IMR-90 (cell line): ENCODE measurements at regions not wholly inside any gene's neighbourhood (a gene's known extent, or its start where the extent isn't known, plus 50 kb on each side); places are given as distances from the start of the nearest gene placed in this dataset.

ENCODE experiments used
- ATAC-seq: fragments of 200-7000 bp; cut with Tn5 transposase; 2 replicates; pipeline ENCODE4 v1.9.1; 2020; ENCODE audit warnings: low read depth, mild to moderate bottlenecking, moderate library complexity
- BruUV-seq: library from RNA; stranded (reverse); fragments of 400-500 nt; replicated peaks from 2 replicates; lab custom pipeline; 2021; lab: Mats Ljungman, UMichigan
- CTCF ChIA-PET: fragments of 300-600 bp; formaldehyde crosslinking; extraction: SDS; loops from one replicate; lab custom pipeline; 2021; ENCODE audit warnings: antibody characterized with exemption; lab: Yijun Ruan, JAX
- POLR2A ChIA-PET: fragments of 300-600 bp; sonication (Branson Sonifier 250); formaldehyde crosslinking; loops from one replicate; lab custom pipeline; 2022; ENCODE audit warnings: antibody characterized with exemption; ENCODE audit not compliant: unreplicated experiment; lab: Charles Lee
- DNase-seq: peaks from one replicate; pipeline ENCODE4 v3.0.0; 2013
- H2AFZ ChIP-seq: replicated peaks from 2 replicates; pipeline ENCODE3; 2013; ENCODE audit warnings: low read length, mild to moderate bottlenecking; ENCODE audit not compliant: poor library complexity
- H2AK5ac ChIP-seq: 2 replicates; pipeline ENCODE4 v1.6.1; 2013; ENCODE audit warnings: low read depth, low read length, inconsistent platforms
- H2AK9ac ChIP-seq: replicated peaks from 2 replicates; pipeline ENCODE3; 2013; ENCODE audit warnings: mild to moderate bottlenecking, low read depth, low read length, moderate library complexity; ENCODE audit not compliant: poor library complexity
- H2BK120ac ChIP-seq: 2 replicates; pipeline ENCODE4 v1.6.1; 2013; ENCODE audit warnings: low read depth, low read length, inconsistent platforms
- H2BK15ac ChIP-seq: 3 replicates; pipeline ENCODE4 v1.6.1; 2013; ENCODE audit warnings: low read depth, low read length, inconsistent platforms
- H2BK20ac ChIP-seq: 2 replicates; pipeline ENCODE4 v1.6.1; 2013; ENCODE audit warnings: low read depth, mild to moderate bottlenecking, inconsistent platforms, low read length, moderate library complexity
- H2BK5ac ChIP-seq: 2 replicates; pipeline ENCODE4 v1.6.1; 2013; ENCODE audit warnings: mild to moderate bottlenecking, low read depth, low read length, inconsistent platforms; ENCODE audit not compliant: poor library complexity, severe bottlenecking
- H3K14ac ChIP-seq: replicated peaks from 2 replicates; pipeline ENCODE4 v1.6.1; 2013; ENCODE audit warnings: low read depth, low read length, inconsistent platforms
- H3K18ac ChIP-seq: 2 replicates; pipeline ENCODE4 v1.6.1; 2013; ENCODE audit warnings: low read depth, low read length, control low read depth
- H3K23ac ChIP-seq: 2 replicates; pipeline ENCODE4 v1.6.1; 2013; ENCODE audit warnings: low read depth, low read length, inconsistent platforms
- H3K27ac ChIP-seq: 2 replicates; pipeline ENCODE4 v1.5.1; 2013; ENCODE audit warnings: mild to moderate bottlenecking, control low read depth, low read length; ENCODE audit not compliant: insufficient read depth
- H3K27me3 ChIP-seq: 2 replicates; pipeline ENCODE4 v1.6.1; 2013; ENCODE audit warnings: low read length; ENCODE audit not compliant: control insufficient read depth, insufficient read depth
- H3K36me3 ChIP-seq: 2 replicates; pipeline ENCODE4 v1.6.1; 2013; ENCODE audit warnings: low read length, mixed read lengths; ENCODE audit not compliant: control insufficient read depth, insufficient read depth
- H3K4ac ChIP-seq: 2 replicates; pipeline ENCODE4 v1.6.1; 2013; ENCODE audit warnings: low read depth, low read length, inconsistent platforms
- H3K4me1 ChIP-seq: 2 replicates; pipeline ENCODE4 v1.6.1; 2013; ENCODE audit warnings: low read length, mixed read lengths; ENCODE audit not compliant: control insufficient read depth, insufficient read depth
- H3K4me2 ChIP-seq: 2 replicates; pipeline ENCODE4 v1.6.1; 2013; ENCODE audit warnings: low read depth, mild to moderate bottlenecking, control low read depth, low read length, moderate library complexity
- H3K4me3 ChIP-seq: 2 replicates; pipeline ENCODE4 v1.5.1; 2013; ENCODE audit warnings: low read depth, mild to moderate bottlenecking, control low read depth, low read length, moderate library complexity; ENCODE audit not compliant: insufficient read depth
- H3K56ac ChIP-seq: 2 replicates; pipeline ENCODE4 v1.6.1; 2013; ENCODE audit warnings: low read length, inconsistent platforms; ENCODE audit not compliant: insufficient read depth; ENCODE audit errors: extremely low read depth
- H3K79me1 ChIP-seq, 2 experiments: 2 replicates each; pipeline ENCODE4 v1.6.1; 2013; ENCODE audit warnings: low read length in 2 of 2, inconsistent platforms in 1 of 2, low read depth in 1 of 2
- H3K9ac ChIP-seq: 2 replicates; pipeline ENCODE4 v1.6.1; 2013; ENCODE audit warnings: low read depth, low read length, control low read depth
- H3K9me1 ChIP-seq: 2 replicates; pipeline ENCODE4 v1.6.1; 2013; ENCODE audit warnings: low read length, inconsistent platforms; ENCODE audit not compliant: insufficient read depth
- H3K9me3 ChIP-seq: 2 replicates; pipeline ENCODE4 v1.6.1; 2013; ENCODE audit warnings: low read length; ENCODE audit not compliant: control insufficient read depth, insufficient read depth
- H4K20me1 ChIP-seq: 2 replicates; pipeline ENCODE4 v1.6.1; 2013; ENCODE audit warnings: low read length, inconsistent platforms; ENCODE audit not compliant: insufficient read depth
- H4K5ac ChIP-seq: 2 replicates; pipeline ENCODE4 v1.6.1; 2013; ENCODE audit warnings: mild to moderate bottlenecking, low read depth, low read length, control low read depth
- H4K8ac ChIP-seq, 2 experiments: 2 replicates each; pipeline ENCODE4 v1.6.1; 2013; ENCODE audit warnings: low read depth in 2 of 2, low read length in 2 of 2, control low read depth in 1 of 2, inconsistent platforms in 1 of 2
- H4K91ac ChIP-seq: 2 replicates; pipeline ENCODE4 v1.6.1; 2013; ENCODE audit warnings: low read depth, low read length, inconsistent platforms; ENCODE audit not compliant: insufficient read depth
- BHLHE40 ChIP-seq: fragments of 150-350 bp; IDR thresholded peaks from 2 replicates; pipeline ENCODE4 v1.6.1; 2016; ENCODE audit warnings: mild to moderate bottlenecking, low read depth, low read length
- MAFK ChIP-seq: IDR thresholded peaks from 2 replicates; pipeline ENCODE4 v1.6.1; 2012; ENCODE audit warnings: low read depth, low read length, improper control_type of control experiment
- RAD21 ChIP-seq: IDR thresholded peaks from 2 replicates; pipeline ENCODE4 v1.6.1; 2012; ENCODE audit warnings: low read length, improper control_type of control experiment
- SMC3 ChIP-seq: fragments of 150-350 bp; IDR thresholded peaks from 2 replicates; pipeline ENCODE4 v1.6.1; 2016; ENCODE audit warnings: low read depth, mild to moderate bottlenecking, antibody characterized with exemption, low read length, moderate library complexity
- WGBS, 2 experiments: methylation state at CpG; one replicate each; pipeline versions ENCODE4 v1.1.5 to v1.1.7; 2013; ENCODE audit warnings: missing lambda C conversion rate in 2 of 2; ENCODE audit not compliant: insufficient read length in 1 of 2; ENCODE audit errors: extremely low coverage in 2 of 2; 5-methylcytosine and 5-hydroxymethylcytosine counted together
- dilution Hi-C: fragments of 300-500 bp; cut with HindIII; formaldehyde crosslinking; loops from one replicate; pipeline ENCODE4 v1.14.3; 2018; ENCODE audit warnings: low sequenced_read_pairs; ENCODE audit not compliant: unreplicated experiment
- in situ Hi-C: fragments of 300-500 bp; cut with MboI; formaldehyde crosslinking; loops from 3 replicates; pipeline ENCODE4 v1.14.3; 2019; ENCODE audit warnings: low sequenced_read_pairs, inconsistent platforms, mixed read lengths
- intact Hi-C: fragments of 100-400 bp; cut with micrococcal nuclease; formaldehyde crosslinking; loops from 2 replicates; pipeline ENCODE4 v1.10.0; 2022

GRCh38 chr6:154605178-154605881 is 94.8 kb upstream of the CNKSR3 start:
- H3K27me3 ChIP-seq: no peaks in the 10 kb centered on the region
- H3K9ac ChIP-seq: no peak overlapping the region
- H2BK120ac ChIP-seq: no peak overlapping the region
- no peak overlapping the region for H3K4me2 ChIP-seq
- no peak overlapping the region for H4K5ac ChIP-seq
- in situ Hi-C loops: no loop called here
- no peak overlapping the region for H3K14ac ChIP-seq
- ChIA-PET POLR2A (no interaction called here), CTCF (no interaction called here)
- no CpG with 5 or more reads among the region's 8 CpGs for WGBS, 2 experiments
- H3K4me1 ChIP-seq: no peaks in the 10 kb centered on the region; the same call in 1 of the 2 replicates
- no peaks in the 10 kb centered on the region for H3K79me1 ChIP-seq
- no peak overlapping the region for H4K91ac ChIP-seq
- H3K4me3 ChIP-seq: no peak overlapping the region
- dilution Hi-C loops: no loop called here
- H3K23ac ChIP-seq: no peak overlapping the region
- no peak overlapping the region for H2BK20ac ChIP-seq
- BruUV-seq: no TSS peak
- H2AK5ac ChIP-seq: no peak overlapping the region
- H3K56ac ChIP-seq: no peak overlapping the region
- intact Hi-C loops: no loop called here
- H3K36me3 ChIP-seq: no peaks in the 10 kb centered on the region
- no peak overlapping the region for H2BK5ac ChIP-seq
- H2AK9ac ChIP-seq: no peak overlapping the region
- no peak overlapping the region for H3K4ac ChIP-seq
- no peaks in the 10 kb centered on the region for H3K9me1 ChIP-seq
- H2AFZ ChIP-seq: no peak overlapping the region
- TF ChIP-seq BHLHE40 (no peak), MAFK (no peak), SMC3 (no peak), RAD21 (no peak)
- H4K8ac ChIP-seq: no peak overlapping the region
- H2BK15ac ChIP-seq: no peak overlapping the region
- no peak overlapping the region for H3K18ac ChIP-seq
- no peaks in the 10 kb centered on the region for H4K20me1 ChIP-seq
- no peak overlapping the region for H3K27ac ChIP-seq
- H3K9me3 ChIP-seq: no peaks in the 10 kb centered on the region
- DNase-seq (no peak), ATAC-seq (no peak)
